GM19025 (cell line): ENCODE measurements at regions not wholly inside any gene's neighbourhood (a gene's known extent, or its start where the extent isn't known, plus 50 kb on each side); places are given as distances from the start of the nearest gene placed in this dataset.
"Not testable (repeated sequence)": the region's sequence is repeated elsewhere in the genome, so short reads cannot be mapped to it uniquely, and the experiment has no call there.

ENCODE experiments used
- ATAC-seq: cut with Tn5 transposase; IDR thresholded peaks from one replicate; pipeline ENCODE4 v1.9.1; 2021; ENCODE audit warnings: mild to moderate bottlenecking, low read depth, moderate library complexity; ENCODE audit not compliant: unreplicated experiment

DNA sequence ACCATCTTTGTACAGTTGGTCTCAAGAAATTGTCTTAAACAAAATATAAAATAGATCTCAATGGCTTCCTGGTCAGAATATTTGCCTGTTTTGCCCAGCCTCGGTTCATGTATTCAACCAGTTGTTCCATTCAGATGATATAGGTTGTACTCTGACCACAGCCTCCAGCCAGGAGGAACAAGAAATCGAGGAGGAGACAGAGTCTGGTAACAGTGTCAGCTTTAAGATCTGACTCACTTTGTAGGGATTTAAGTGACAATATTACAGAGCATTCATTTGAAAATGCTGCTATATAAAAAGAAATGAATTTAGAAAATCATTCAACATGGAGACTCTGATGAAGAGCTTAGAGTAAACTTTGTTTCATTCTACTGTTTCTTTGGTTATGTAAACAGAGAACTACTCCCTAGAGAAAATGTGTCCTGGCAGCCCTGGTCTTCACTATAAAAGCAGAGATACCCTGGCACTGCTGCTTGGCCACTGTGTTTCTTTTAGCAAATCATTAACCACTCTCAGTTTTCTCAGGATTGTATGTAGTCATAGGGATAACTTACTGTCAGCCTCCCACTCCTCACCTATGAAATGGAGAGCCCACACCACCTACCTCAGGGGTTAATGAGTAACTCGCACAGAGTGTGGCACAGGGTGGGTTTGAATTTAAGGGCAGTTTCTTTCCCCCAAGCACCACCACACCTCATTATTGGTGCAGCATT is 53.5 kb downstream of the PAGE2 start:
- no peak for ATAC-seq

DNA sequence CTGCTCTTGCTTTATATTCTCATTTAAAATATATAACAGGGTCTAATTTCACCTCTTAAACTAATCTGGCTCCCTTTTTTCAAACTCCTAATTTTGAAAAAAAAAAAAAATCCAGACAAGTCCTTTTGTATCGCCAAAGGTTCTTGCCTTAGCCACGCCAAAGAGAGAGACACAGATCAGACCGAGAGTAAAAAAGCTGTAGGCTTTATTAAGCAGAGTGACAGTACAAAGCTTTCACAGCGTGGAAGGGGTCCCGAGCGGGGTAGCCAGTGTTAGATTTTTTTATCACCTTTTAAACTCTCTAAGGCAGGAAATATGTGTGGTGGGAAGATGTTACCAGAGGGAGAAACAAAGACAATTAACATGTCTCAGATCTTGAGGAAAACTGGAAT is 54.1 kb downstream of the PAGE2 start:
- ATAC-seq: no peak

- no peak for ATAC-seq
Observed at GRCh38 chrX:55143621-55144020, 54.8 kb downstream of the PAGE2 start.

GRCh38 chrX:55144697-55145096 is 55.9 kb downstream of the PAGE2 start:
- no peak for ATAC-seq

DNA sequence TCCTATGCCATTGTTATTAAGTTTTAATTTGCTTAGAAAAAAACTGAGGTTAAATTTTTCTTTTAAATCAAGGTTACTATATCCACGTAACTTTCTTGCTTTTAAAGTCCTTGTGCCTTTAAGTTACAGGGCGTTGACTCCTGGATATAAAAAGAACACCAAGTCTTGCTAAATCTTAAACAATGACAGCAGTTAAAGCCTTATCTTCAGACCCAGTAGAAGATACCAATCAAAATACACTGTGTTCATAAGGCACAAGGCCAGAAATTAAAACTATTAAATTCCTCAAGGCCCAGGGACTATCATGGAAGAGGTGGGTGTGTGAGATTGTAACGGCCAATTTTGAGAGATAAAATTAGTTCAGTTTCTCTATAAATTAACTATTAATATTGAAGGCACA is 60.4 kb downstream of the PAGE2 start:
- no peak for ATAC-seq

GRCh38 chrX:55151199-55151598 is 62.4 kb downstream of the PAGE2 start:
- ATAC-seq: no peak

DNA sequence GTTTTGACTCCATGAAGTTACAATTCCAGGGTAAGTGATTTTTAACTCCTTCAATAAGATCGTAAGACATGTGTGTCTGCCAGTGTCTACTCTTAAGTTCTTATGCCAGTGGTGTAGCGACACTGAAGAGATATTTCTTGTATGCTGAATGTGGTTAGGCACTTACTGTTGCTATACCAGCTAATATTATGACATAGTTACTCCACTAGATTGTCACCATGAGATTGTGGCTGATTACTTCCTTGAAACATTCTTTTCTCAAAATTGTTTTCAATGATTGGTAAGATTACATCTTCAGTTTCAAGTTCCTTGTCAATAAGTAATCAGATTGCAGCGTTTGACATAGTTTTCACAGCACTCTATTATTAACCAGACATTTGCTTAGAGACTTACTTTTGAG is 60.6 kb upstream of the PAGE5 start:
- no peak for ATAC-seq

DNA sequence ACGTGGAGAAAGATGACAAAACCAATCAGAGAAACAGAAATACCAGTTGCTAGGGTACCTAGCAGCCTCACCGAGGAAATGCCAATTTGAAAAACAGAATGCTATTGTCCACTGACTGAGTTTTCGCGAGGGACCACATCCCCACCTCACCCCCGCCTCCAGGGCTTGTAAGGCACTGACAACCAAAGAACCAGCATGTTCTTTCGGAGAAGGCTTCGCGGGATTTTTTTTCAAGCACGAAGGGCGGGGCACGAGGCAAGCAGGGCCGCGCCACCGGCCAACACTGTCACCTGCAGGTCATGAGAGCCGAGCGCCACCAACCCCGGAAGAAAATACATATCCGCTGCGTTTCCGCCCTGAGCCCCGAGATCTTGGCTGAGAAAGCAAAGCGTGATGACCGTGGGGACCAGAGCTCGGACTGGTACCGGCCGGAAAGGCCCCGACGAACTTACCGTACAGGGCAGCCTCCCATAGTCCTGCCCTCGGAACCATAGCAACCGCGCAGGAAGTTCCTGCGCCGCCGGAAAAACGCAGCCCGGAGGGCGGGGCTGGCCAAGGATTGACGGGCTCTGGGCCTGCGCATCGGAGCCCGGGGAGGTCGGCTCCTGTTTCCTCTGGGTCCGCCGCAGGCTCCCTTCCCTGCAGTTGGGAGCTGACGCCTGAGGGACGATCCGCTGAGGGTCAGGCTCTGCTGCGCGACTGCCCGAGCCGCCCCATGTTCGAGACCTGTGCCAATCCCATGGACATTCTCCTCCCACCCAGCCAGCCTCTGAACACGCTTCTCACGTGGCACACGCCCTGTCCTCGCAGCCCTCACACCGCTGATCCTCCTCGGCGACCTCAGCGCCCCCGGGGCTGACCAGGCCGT is 59.2 kb upstream of the PAGE5 start:
- peak; percentile 93 for ATAC-seq

GRCh38 chrX:55161581-55161980 is 58.6 kb upstream of the PAGE5 start:
- ATAC-seq: no peak

DNA sequence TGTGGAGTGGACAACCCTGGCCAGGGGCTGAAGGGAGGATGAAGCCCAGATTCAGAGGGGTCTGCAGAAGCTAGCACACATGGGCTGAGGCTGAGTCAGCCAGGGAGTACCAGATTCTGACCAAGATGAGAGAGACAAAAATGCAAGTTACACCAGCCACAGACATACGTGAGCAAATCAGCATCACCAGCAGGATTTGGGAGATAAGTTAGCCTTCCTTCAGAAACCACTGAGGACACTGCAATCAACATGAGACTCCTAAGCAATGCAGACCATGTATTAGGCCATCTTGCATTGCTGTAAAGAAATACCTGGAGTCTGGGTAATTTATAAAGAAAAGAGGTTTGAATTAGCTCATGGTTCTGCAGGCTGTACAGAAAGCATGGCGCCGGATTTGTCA is 57.0 kb upstream of the PAGE5 start:
- ATAC-seq: no peak

DNA sequence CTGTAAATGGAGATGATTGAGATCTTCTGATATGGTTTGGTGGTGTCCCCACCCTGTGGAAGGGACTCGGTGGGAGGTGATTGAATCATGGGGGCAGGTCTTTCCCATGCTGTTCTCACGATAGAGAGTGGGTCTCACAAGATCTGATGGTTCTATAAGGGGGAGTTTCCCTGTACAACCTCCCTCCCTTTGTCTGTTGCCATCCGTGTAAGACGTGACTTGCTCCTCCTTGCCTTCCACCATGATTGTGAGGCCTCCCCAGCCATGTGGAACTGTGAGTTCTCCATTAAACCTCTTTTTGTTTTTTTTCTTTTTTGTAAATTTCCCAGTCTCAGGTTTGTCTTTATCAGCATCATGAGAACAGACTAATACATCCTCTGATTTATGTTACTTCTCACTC is 55.1 kb upstream of the PAGE5 start:
- not testable (repeated sequence) for ATAC-seq

- ATAC-seq: no peak
Observed at GRCh38 chrX:55167124-55167803, 52.9 kb upstream of the PAGE5 start.

DNA sequence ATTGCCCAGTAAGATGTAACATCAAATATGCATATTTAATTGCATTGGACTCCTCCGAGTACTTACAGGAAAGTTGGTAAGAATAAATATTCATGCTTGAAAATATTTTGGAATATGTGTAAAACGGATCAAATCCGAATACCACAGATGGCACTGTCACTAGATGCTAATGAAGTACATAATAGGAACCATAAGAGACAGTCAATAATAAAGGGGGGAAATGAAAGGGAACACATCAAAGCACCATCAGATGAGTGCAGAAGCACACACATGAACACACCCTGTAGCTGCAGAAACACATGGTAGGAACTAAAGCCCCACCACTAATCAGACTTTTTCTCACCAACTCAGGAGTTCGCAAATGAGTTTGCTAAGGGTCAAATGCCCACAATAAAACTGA is 52.2 kb upstream of the PAGE5 start:
- no peak for ATAC-seq

DNA sequence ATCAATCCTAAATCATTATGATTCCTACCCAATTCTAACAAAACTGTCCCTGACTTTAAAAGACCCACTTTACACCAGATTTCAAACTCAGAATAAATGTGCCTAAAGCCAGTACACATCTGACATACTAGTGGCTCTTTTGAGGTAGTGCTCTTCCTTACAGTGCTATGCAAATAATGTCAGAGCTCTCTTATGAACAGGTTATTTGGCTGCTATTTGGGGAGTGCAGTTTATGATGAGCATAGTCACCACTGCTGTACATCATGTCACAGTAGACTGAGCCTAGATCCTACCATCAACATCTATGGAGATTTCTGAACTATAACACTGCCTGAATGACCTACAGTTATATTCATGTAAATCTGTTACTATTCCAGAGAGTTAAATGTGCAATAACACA is 50.4 kb upstream of the PAGE5 start:
- no peak for ATAC-seq
